HG03520 (cell line): ENCODE measurements at regions not wholly inside any gene's neighbourhood (a gene's known extent, or its start where the extent isn't known, plus 50 kb on each side); places are given as distances from the start of the nearest gene placed in this dataset.
A peak's percentile ranks its signal among the peaks of the same experiment; 100 is the strongest.

Source experiments
- ATAC-seq: cut with Tn5 transposase; IDR thresholded peaks from one replicate; pipeline ENCODE4 v1.9.1; 2021; ENCODE audit warnings: mild to moderate bottlenecking, moderate library complexity; ENCODE audit not compliant: unreplicated experiment

DNA sequence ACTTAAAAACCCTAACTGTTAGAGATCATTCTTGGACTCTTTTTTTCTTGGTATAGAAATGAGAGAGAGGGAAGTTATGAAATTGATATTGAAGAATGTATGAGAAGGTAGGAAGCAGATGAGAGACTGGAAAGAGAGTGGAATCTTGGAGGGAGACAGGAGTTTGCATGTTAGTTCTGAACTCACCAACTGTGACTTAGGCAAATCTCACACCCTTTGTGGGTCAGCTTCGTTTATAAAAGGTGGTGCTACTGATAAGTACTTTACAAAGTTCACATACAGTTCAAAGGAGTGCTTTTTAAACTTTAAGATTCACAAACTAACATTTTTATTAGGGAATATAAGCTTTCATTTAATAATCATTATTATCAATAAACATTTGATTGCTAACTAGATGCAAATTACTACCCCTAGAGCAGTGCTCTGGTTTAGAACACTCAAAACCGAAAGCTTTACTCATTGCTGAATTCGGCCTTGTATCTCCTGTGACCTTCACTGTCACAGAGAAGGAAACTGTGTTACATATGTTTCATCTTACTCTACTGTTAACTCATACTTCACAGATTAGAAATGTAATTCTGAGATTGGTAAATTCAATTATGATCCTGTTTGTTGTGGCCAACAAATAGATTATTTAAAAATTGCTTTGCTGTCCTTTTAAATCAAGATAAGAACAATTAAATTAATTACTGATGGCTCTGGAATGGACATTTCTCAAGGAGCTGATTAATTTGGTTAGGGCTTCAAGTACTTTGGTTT, 143.2 kb downstream of the RMI1 start:
- ATAC-seq = peak; percentile 91

DNA sequence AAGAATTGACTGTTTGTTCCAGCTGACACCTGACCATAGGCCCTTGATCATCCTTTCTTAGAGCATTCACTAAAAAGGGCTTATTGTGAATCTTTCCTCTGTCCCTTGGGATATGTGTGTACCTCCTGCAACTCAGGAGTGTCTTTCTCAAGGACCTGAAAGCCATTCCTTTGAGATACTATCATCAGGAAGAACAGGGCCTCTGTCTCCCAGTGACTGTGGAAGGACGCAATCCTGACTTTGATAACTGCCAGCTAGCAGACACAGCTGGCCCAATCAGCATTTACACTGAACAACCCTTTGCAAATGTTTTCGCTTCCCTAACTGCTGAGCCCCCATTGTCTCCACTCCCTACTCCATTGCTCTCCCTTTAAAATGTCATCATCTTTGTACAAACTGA, 144.4 kb downstream of the RMI1 start:
- no peak for ATAC-seq

DNA sequence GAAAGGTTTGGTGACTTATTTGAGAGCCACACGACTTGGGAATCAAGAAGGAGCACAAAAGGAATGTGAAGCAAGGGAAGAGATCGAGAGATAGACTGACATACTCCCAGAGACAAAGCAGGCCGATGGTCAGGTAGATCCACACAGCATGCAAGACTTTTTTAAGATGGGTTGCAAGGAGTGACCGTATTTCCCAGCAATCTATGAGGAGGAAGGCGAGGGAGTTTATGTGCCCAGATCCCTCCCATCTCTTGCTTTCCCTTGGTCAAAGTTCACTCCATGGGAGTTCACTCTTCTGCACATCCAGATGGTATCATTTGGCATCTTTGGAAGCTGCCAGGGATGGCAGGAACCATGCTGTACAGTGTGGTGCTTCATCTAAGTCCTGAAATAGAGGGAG, 148.9 kb downstream of the RMI1 start:
- no peak for ATAC-seq

DNA sequence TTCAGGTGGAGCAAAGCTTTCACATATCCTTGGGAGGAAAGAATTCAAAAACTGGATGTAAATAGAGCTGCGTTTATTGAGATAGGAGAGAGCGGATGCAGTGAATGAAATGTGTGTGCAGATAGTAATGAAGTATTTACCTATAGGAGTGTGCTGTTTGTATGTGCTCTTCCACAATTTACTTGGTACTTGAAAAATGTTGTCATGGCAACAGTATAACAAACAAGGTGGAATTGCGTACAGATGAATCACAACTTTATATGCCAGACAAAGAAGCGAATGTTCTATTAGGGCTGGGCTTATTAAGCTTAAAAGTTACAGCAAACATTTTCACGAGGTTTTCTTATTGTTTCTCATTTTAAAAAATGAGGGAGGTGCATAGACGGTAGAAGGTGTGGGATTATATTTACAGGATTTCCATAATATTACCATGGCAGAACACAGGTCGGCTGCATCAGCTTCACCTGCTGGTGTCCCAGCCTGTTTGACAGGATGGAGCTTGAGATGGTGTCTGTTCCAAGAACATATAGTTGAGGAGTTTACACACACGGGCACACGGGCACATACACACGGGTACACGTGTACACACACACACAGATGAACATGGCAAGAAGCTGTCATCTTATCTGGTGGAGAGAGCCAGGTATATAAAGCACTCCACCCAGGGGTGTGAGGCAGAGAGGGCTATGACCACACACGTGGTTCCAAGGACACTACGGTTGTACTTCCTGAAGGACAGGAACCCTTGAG, 155.7 kb downstream of the RMI1 start:
- ATAC-seq = no peak

DNA sequence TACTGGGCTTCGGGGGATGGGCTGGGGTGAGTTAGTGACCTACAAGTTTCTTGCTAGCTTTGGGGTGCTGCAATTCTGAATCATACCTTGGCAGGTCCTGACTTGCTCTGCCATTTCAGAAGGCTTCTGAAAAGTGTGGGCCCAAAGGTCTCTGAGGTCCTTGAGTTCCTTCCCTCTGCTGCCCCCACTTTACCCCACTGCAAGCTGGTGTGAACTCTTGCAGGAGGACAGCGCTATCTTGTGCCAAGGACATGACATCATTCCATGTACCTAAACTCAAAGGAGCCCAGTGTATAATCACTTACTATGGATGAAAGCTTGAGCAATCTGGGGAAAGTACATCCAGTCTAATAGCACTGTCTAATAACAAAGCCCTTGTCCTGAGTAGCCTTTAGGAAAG, 157.4 kb downstream of the RMI1 start:
- no peak for ATAC-seq

DNA sequence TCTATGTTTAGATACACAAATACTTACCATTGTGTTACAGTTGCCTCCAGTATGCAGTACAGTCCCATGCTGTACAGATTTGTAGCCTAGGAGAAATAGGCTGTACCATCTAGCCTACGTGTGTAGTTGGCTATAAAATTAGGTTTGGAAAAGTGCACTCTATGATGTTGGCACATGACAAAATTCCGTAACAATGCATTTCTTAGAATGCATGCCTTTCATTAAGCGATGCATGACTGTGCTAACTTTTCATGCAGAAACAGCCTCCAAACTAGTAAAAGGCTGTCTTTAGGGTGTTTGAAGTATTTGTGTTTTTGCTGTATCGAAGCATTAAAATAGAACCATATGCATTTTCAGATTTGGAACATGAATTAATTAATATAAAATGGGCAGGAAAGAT, 157.9 kb downstream of the RMI1 start:
- no peak for ATAC-seq

DNA sequence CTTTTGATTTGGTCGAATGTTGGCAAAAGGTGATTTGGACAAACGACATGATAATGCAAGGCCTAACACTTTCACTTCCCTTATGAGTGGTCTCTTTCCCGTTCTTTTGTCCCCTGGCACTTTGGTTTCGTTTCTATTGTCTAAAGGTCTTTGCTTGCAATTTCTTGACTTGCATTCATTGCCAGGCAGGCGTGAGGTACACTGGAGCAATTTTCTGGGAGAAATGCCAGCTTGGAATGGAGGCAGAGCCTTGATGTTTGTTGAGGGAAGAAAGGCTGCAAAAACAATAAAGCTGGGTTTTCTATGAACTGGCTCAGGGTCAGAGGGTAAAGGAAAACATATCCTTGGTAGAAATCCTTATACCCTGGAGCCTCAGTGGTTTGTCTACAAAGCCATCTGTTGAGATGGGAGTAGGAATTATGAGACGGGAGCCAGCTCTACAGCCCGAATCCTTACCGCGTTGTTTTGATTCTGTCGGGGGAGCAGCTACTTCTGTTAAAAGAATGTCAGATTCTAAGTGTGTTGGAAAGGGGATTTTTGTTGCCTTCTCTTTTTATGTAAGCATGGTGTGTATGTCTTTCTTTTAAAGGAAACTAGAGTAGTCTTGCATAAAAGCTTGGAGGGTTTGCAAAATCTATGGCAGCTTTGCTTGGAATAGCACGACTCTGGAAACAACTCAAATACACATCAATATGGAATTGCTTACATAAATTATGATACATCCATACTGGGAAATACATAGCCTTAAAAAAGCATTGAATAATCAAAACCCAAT, 158.9 kb downstream of the RMI1 start:
- ATAC-seq = no peak

DNA sequence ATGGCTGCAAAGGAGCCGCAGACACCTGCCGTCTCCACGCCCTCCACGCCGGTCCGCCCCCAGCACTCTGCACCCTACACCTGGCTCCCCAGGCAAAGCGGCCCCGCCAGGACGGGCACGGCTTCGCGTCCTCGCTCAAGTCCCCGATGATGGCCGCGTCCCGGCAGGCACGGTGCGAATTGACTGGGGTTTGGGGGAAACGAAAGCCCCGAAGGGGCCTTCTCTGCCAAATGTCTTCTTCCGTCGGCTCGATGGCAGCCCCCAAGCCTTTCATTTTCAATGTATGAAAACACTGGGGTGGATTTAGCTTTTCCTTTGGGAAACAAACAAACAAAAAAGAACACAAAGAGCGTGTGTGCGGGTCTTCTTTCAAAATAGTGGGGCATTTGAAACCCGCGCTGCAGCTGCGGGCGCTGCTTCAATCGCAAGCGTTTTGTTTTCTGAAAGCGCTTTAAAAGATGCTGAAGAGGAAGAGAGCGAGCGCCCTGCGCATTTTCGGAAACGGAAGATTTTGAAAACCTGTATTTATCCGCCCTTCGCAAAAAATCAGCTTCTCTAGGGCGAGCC, 160.0 kb downstream of the RMI1 start:
- no peak for ATAC-seq

DNA sequence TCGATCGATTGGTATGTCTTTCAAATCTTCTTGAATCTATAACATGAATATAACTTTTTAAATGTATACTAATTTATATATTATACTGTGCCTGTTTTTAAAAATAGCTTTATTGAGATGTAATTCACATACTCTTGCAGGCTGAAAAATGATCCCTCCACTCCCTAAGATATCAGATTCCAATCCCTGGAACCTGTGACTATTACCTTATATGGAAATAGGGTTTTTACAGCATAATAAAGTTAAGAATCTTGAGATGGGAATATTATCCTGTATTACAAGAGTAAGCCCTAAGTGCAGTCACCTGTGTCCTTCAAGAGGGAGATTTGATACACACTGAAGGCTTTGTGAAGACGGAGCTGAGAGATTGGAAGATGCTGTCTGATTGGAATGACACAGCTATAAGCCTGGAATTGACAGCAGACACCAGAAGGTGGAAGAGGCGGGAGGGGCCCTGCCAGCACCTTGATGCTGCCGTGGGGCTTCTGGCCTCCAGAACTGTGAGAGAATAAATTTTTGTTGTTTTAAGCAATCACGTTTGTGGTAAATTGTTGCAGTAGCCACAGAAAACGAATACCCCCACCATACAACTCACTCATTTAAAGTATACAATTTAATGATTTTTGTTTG, 161.3 kb downstream of the RMI1 start:
- ATAC-seq = no peak

DNA sequence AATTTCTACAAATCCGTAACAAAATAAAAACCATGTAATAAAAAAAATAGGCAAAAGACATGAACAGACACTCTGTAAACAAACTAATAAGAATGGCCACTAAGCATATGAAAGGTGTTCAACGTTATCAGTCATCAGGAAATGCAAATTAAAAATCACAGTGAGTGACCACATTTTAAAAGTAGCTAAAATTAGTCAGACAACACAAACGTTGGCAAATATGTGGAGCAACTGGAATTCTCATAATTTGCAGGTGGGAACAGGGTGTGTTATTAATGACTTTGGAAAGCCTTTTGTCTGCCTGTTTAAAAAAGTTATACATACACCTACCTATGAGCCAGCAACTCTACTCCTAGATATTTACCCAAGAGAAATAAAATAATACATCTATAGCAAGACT, 164.4 kb downstream of the RMI1 start:
- no peak for ATAC-seq

DNA sequence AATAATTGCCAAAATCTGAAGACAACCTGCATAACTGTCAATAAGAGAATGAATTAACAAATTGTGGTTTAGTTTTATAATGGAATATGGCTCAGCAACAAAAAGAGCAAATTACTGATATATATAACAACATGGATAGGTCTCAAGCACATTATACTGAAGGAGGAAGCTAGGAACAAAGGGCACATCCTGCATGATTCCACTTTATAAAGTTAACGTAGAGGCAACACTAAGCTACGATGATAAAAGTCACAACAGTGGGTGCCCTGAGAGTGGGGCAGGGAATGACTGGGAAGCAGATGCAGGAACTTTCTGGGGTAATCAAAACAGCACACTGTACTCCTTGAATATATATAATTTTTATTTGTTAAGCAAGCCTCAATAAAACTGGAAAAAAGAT, 165.2 kb downstream of the RMI1 start:
- no peak for ATAC-seq

DNA sequence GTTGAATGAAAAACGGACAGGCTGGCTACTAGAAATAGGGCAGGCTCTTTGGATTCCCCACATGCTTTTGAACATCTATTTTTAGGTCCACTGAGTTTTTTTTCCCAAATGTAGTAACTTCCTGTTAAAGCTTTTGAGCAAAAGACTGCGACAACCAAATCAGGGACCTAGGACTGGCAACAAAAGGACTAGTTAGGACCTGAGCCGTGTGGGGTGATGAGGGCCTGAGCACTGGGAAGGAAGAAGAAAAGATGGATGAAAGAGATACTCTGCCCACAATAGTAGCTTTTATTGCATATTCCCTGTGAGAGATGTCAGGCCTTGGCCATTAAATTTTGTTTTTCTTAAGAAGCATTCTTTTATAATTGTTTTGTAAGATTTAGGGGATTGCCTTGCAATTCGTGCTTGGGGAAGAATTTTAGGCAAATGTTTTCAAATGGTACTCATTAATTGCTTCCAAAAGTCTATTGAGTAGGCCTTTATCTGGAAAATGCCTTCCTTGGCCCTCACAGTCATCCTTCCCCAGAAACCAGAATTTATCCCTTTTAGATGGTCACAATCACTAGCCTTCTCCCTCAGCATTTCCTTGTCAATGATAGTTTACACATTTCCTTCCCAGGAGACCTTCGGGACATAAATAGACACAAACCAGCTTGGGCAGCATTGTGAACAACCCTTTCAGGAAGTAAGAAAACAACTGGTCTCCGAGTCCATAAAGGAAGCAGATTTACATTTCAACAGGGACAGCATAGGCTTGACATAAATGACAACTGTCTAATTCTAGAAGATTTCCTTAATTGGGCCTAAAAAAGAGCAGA, 166.5 kb downstream of the RMI1 start:
- no peak for ATAC-seq

DNA sequence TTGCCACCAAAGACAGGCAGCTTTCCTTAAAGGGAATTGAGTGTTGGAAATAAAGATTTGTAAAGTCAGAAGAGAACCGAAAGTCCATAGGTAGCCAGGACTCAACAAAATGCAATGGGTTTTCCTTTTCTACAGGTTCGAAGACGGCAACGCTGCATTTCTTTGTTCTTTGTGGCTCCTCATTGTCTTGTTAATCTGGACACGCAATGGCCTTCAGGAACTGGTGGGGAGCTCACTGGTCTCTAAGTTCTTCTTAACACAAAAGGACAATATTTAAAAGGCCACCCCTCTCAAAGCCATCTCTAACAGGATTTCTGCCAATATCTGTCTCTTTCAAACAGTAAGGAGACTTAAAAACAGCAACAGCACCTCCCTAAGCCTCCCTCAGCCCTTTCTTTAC, 170.6 kb downstream of the RMI1 start:
- ATAC-seq = no peak

DNA sequence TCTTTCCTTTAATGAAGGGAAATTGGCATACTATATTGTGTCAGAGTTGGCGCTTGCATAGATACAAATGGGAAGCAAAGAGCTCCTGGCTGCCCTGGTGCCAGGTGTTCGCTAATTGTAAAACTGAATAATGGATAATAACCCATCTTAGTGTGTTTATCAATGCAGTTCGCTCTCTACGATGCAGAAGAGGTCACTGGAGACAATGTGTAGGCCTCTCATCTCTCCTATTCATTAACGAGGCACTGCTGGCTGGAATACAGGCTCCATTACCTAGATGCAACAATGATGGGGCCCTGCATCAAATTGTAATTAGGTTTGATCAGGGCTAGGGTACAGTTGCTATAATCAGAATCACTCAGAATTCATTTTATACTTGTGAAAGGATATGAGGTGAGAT, 171.0 kb downstream of the RMI1 start:
- no peak for ATAC-seq

DNA sequence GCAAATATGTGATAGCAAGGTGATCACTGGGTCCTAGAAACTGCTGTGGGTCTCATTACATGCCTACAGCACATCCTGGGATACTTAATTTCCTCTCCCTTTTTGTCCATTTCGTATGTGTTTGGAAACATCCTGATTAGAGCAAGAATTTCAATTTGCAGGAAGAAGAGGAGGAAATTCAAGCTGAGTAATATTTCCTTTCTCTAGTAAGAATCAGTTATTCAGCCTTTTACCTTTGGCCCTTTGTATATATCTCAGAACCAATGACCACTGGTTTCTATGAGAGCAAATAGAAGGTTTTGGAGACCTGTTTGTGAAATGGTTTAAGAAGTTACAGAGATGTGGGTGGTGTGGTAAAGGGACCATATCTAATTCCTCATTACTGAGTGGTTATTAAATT, 171.6 kb downstream of the RMI1 start:
- no peak for ATAC-seq

DNA sequence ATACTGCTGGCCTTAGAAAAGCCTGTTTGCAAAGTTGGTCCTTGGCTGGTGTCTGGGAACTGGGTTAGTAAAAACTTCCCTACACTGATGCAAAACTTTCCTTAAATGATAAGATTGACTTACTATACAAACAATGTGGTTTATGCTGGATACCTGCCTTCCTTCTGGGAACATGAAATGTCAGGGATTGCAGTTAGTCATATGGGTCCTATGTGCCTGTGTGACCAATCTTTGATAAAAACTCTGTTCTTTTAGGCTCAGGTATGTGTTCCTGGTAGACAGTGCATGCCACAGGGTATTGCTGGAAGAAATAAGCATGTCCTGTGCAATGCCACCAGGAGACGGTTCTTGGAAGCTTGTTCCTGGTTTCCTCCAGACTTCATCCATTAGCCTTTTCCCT, 173.3 kb downstream of the RMI1 start:
- ATAC-seq = no peak

DNA sequence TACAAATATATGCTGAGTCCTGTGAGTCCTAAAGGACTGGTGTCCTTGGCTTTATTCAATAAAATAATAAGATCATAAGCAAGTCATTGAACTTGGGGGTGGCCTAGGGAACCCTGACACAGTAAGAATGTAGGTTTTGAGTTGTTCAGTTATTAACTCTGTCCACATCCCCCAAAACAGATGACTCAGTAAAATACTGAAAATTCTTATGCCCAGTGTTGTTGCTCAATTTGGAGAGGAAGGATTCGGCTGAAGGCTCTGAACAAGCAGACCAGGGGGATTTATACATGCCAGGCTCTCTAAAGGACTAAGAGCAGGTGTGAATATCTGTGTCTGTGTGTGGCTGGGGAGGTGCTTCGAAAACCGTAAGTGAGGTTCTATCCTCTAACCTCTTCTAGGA, 173.7 kb downstream of the RMI1 start:
- ATAC-seq = no peak

DNA sequence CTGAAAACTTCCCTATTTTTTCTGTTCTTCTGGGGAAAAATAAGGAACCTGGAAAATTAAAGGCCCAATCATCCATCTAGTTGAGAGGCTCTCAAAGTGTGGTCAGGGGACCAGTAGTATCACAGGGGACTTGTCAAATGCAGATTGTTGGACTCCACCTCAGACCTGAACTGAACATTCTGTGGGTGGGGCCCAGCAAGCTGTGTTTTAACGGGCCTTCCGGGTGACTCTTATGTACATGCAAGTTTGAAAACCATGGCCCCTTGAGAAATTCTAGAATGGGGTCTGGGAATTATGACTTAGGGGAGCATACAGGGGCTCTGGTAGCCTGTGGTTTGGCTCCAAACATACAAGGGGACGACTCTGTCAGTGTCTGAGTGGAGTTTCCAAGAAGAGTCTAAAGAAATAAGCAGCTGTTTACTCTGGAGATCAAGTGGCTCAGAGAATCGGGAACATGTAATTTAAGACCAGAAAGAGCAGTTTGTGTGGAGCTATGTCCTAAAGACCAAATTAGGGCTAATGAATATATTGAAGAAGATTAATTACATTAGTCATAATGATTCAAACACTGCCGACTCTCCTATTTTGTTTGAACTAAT, 177.4 kb downstream of the SLC28A3 start:
- no peak for ATAC-seq

DNA sequence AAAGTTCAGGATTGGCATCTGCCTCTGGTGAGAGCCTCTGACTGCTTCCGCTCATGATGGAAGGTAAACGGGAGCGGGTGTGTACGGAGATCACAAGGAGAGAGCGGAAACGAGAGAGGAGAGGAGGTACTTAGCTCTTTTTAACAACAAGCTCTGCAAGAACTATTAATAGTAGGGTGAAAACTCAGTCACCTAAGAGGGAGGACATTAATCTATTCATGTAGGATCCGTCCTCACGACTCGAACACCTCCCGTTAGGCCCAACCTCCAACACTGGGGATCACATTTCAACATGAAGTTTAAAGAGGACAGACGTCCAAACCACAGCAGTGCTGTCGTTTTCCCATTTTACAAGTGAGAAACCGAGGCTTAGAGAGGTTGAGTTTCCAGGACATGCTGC, 173.7 kb downstream of the SLC28A3 start:
- no peak for ATAC-seq

DNA sequence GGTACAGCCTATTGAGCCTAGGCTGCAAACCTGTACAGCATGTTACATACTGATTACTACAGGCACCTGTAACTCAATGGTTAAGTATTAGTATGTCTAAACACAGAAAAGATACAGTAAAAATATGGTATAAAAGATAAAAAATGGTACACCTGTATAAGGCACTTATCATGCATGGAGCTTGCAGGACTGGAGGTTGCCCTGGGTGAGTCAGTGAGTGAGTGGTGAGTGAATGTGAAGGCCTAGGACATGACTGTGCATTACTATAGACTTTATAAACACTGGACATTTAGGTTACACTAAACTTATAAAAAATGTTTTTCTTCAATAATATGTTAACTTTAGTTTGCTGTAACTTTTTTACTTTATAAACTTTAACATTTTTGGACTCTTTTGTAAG, 171.3 kb downstream of the SLC28A3 start:
- no peak for ATAC-seq
